Activated CD4-positive, alpha-beta T cell treated with anti-CD3 and anti-CD28 coated beads for 48 hours (primary cell): ENCODE measurements at regions not wholly inside any gene's neighbourhood (a gene's known extent, or its start where the extent isn't known, plus 50 kb on each side); places are given as distances from the start of the nearest gene placed in this dataset.

Source experiments
- DNase-seq: peaks from one replicate; pipeline ENCODE4 v3.0.0-alpha.2; 2020

GRCh38 chr11:88404932-88405710, 67.6 kb upstream of the CTSC start:
- no peak for DNase-seq

DNA sequence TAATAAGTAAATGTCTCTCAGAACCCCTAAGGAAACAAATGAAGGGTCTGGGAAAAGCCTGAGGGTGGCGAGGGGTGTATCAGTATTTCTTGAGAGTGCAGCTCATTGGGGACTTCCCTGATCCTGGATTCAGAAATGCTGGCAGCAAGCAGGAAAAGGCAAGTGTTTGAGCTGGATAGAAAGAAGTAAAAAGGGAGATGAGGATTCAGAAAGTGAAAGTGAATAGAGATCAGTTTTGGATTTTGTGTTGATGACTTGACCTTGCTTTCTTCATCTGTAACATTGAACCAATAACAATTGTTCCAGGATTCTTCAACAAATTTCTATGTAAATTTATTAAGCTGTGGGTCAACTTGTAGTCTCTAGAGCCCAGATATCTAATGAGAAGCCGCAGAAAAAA, 66.9 kb upstream of the CTSC start:
- no peak for DNase-seq

GRCh38 chr11:88402784-88403183, 65.2 kb upstream of the CTSC start:
- no peak for DNase-seq

GRCh38 chr11:88402192-88402715, 64.7 kb upstream of the CTSC start:
- no peak for DNase-seq

GRCh38 chr11:88398791-88399570, 61.4 kb upstream of the CTSC start:
- no peak for DNase-seq

GRCh38 chr11:88398372-88398771, 60.8 kb upstream of the CTSC start:
- no peak for DNase-seq

DNA sequence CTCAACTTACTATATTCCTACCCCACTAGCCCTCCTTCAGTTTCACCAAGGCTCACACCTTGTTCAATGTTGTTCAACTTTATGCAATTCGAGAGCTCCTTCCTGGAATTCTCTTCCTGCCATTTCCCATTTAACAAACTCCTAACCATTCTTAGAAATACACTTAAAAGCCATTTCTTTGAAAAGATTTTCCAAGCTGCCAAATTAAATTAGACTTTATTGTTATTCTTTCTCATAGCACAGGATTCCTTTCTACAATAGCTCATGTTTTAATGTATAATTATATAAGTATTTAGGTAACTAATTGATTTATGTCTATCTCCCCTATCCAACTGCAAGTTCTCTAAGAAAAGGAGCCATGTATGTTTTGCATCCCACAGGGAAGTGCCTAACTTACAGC, 52.7 kb upstream of the CTSC start:
- no peak for DNase-seq

- no peak for DNase-seq
Measured at GRCh38 chr11:88387957-88388356, 50.4 kb upstream of the CTSC start.
